ENCODE measurements at regions not wholly inside any gene's neighbourhood (a gene's known extent, or its start where the extent isn't known, plus 50 kb on each side); places are given as distances from the start of the nearest gene placed in this dataset.
"Not testable (repeated sequence)": the region's sequence is repeated elsewhere in the genome, so short reads cannot be mapped to it uniquely, and the experiment has no call there.

DNA sequence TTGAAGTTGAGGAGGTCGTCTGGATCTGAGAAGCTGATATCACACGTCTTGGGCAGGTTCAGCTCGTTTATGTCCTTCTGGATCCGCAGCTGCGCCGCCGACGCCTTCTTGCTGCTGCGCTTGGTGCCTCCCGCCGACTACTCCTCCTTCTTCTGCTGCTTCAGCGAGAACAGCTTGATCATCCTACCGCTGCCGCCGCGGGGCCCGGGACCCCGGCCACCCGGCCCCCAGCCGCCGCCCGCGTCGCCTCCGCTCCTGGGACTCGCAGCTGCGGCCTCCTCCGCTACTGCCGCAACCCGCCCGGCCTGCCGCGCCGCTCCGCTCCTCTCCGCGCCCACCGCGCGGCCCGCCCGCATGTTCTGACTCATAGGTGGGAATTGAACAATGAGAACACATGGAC lies 1710.6 kb downstream of the TP53TG3F start:
- TF ChIP-seq POLR2A, CTCF (IDR thresholded peaks at IDR 0.05): not testable (repeated sequence)

Data from right lobe of liver (tissue), 4 donors.